Heart left ventricle (tissue), 13 donors: ENCODE measurements at regions not wholly inside any gene's neighbourhood (a gene's known extent, or its start where the extent isn't known, plus 50 kb on each side); places are given as distances from the start of the nearest gene placed in this dataset.
"Not testable (repeated sequence)": the region's sequence is repeated elsewhere in the genome, so short reads cannot be mapped to it uniquely, and the experiment has no call there.

Experiments
- CTCF ChIP-seq, 12 donors: fragments of 200-600 bp; sonication (generic) in 4 of 12; IDR thresholded peaks; one replicate each; pipeline versions ENCODE4 v1.5.0 to v1.8.0; 2018 to 2022; ENCODE audit warnings: antibody characterized with exemption in 12 of 12, mild to moderate bottlenecking in 5 of 12
- POLR2A ChIP-seq, 2 donors: fragments of 450-650 bp; IDR thresholded peaks; one replicate each; pipeline ENCODE4 v1.6.1; 2017; ENCODE audit warnings: antibody characterized with exemption in 2 of 2, mild to moderate bottlenecking in 2 of 2, moderate library complexity in 2 of 2
- donor health status: ischemic (EF 13 %, LVEDD 7.1; RV severe dilation, severe dysfunction).
- donor health status: DM: no; HTN: yes; CAD: no.
- donor health status: DM: no; HTN: no; CAD: no.
- donor health status: ischemic (EF 25% LVEDD 6.9; RV normal size, moderate dysfunction).
- donor health status: ischemic (EF 25% LVEDD 5.7; RV mildly dilated, moderate dysfunction).
- donor health status: ischemic (EF 35%, LVEDD 5.7; RV mildly dilated, moderate dysfunction).
- donor health status: nonischemic (EF 11% LVEDD 7.7; RV severe dilation, severe dysfunction).
- donor health status: DM: yes; HTN: yes; CAD: no.
- donor health status: PGD.
- donor health status: ischemic (EF 29% LVEDD 5.4; RV normal size, mild dysfunction).
- donor health status: nonischemic (EF 23%, LVEDD 6.1; RV moderate dilation, normal function).

- TF ChIP-seq CTCF, POLR2A (IDR thresholded peaks at IDR 0.05): not testable (repeated sequence)
These were observed 540.3 kb downstream of the RFPL4B start for GRCh38 chr6:112887424-112887823.
